ENCODE measurements at regions not wholly inside any gene's neighbourhood (a gene's known extent, or its start where the extent isn't known, plus 50 kb on each side); places are given as distances from the start of the nearest gene placed in this dataset.

GRCh38 chr13:80906860-80907259 lies 565.9 kb upstream of the SPRY2 start:
- no peaks in the 10 kb centered on the region for H3K36me3 ChIP-seq (replicated peaks in 1 of 2)
- H3K9me3 ChIP-seq (replicated peaks in 1 of 3), result no peaks in the 10 kb centered on the region
- 74 to 84% (median 77%) methylated on average over 2 of the region's 2 CpGs for WGBS, 4 donors
- H3K4me1 ChIP-seq (replicated peaks in 1 of 2), result no peaks in the 10 kb centered on the region
- no peaks in the 10 kb centered on the region for H3K27me3 ChIP-seq
- intact Hi-C loops (cut with DNase I), result no loop called here
- TF ChIP-seq CTCF (IDR thresholded peaks at IDR 0.05), result no peak
- no peak overlapping the region for H3K27ac ChIP-seq
- no peak for DNase-seq
- no peak overlapping the region for H3K4me3 ChIP-seq

DNA sequence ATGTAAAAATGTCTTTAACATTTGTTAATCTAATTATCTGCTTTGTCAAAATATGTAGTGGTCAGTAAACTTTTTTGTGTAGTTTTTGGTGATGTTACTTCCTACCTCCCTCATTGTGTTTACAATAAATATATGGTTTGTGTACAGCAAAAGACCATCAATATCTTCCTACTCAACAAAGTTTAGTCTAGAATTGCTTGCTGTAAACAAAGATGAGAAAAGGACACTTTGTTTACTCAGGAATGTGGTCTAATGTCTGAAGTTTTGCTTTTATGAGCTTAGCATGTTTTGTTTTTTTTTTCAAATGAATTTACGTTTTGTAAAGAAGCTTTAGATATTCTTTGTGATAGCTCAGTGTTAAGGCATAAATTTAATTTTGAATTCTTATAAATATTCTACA lies 563.5 kb upstream of the SPRY2 start:
- no peak overlapping the region for H3K4me3 ChIP-seq
- intact Hi-C loops (cut with DNase I), result no loop called here
- 59 to 70% (median 67%) methylated on average over 1 of the region's 1 CpG for WGBS, 4 donors
- H3K36me3 ChIP-seq (replicated peaks in 1 of 2), result no peaks in the 10 kb centered on the region
- H3K27ac ChIP-seq, result no peak overlapping the region
- no peaks in the 10 kb centered on the region for H3K4me1 ChIP-seq (replicated peaks in 1 of 2)
- TF ChIP-seq CTCF (IDR thresholded peaks at IDR 0.05) (no peak), POLR2A (IDR thresholded peaks at IDR 0.05) (no peak)
- no peak for DNase-seq
- H3K9me3 ChIP-seq (replicated peaks in 1 of 3), result no peaks in the 10 kb centered on the region
- no peaks in the 10 kb centered on the region for H3K27me3 ChIP-seq

DNA sequence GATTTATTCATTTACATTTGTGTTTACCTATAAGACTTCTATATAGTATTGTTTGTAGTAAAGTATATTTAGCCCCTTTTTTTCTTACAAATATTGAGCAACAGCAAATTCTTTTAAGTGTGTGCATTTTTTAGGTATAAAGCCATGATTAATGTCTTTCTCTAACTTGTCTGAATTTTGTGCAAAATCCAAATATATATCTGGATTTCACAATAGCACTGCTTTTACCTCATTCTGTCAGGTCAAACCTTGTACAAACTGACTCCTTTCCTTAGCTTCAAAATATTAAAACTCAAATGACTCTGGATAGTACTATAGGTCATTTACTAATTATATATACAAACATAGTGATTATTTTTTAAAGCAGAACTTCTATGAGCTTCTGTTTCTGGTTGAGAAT lies 563.0 kb upstream of the SPRY2 start:
- Histone ChIP-seq H3K9me3 (replicated peaks in 1 of 3) (no peaks in the 10 kb centered on the region), H3K4me3 (no peak overlapping the region), H3K36me3 (replicated peaks in 1 of 2) (no peaks in the 10 kb centered on the region), H3K27me3 (no peaks in the 10 kb centered on the region), H3K4me1 (replicated peaks in 1 of 2) (no peaks in the 10 kb centered on the region), H3K27ac (no peak overlapping the region)
- intact Hi-C loops (cut with DNase I), result no loop called here
- TF ChIP-seq POLR2A (IDR thresholded peaks at IDR 0.05), result no peak
- DNase-seq, result no peak

- Histone ChIP-seq H3K27me3 (no peaks in the 10 kb centered on the region), H3K4me3 (no peak overlapping the region), H3K36me3 (replicated peaks in 1 of 2) (no peaks in the 10 kb centered on the region), H3K27ac (no peak overlapping the region), H3K4me1 (replicated peaks in 1 of 2) (no peaks in the 10 kb centered on the region), H3K9me3 (replicated peaks in 1 of 3) (no peaks in the 10 kb centered on the region)
- 78 to 89% (median 80%) methylated on average over 2 of the region's 2 CpGs for WGBS, 4 donors
- intact Hi-C loops (cut with DNase I), result no loop called here
- TF ChIP-seq CTCF (IDR thresholded peaks at IDR 0.05) (no peak), POLR2A (IDR thresholded peaks at IDR 0.05) (no peak)
- DNase-seq, result no peak
Measured at GRCh38 chr13:80901530-80901929, 560.6 kb upstream of the SPRY2 start.

GRCh38 chr13:80901111-80901510 lies 560.2 kb upstream of the SPRY2 start:
- no peaks in the 10 kb centered on the region for H3K36me3 ChIP-seq (replicated peaks in 1 of 2)
- no peaks in the 10 kb centered on the region for H3K9me3 ChIP-seq (replicated peaks in 1 of 3)
- intact Hi-C loops (cut with DNase I), result no loop called here
- no peaks in the 10 kb centered on the region for H3K27me3 ChIP-seq
- TF ChIP-seq POLR2A (IDR thresholded peaks at IDR 0.05), result no peak
- TF ChIP-seq CTCF (IDR thresholded peaks at IDR 0.05), result no peak
- DNase-seq, result no peak
- no peak overlapping the region for H3K27ac ChIP-seq
- no peaks in the 10 kb centered on the region for H3K4me1 ChIP-seq (replicated peaks in 1 of 2)
- 57 to 73% (median 69%) methylated on average over 6 of the region's 6 CpGs for WGBS, 4 donors
- H3K4me3 ChIP-seq, result no peak overlapping the region
